Upper lobe of left lung (tissue), 4 donors: ENCODE measurements at regions not wholly inside any gene's neighbourhood (a gene's known extent, or its start where the extent isn't known, plus 50 kb on each side); places are given as distances from the start of the nearest gene placed in this dataset.

Source experiments
- EP300 ChIP-seq, 4 donors: sonication (generic); formaldehyde crosslinking; IDR thresholded peaks; one replicate each; pipeline ENCODE4 v1.5.1; 2017; ENCODE audit warnings: antibody characterized with exemption in 4 of 4, control low read depth in 2 of 4
- POLR2A ChIP-seq, 4 donors: fragments of 450-650 bp; IDR thresholded peaks; one replicate each; pipeline ENCODE4 v1.5.1; 2016 to 2017; ENCODE audit warnings: antibody characterized with exemption in 4 of 4, mild to moderate bottlenecking in 2 of 4
- POLR2AphosphoS5 ChIP-seq, 2 donors: sonication (generic); formaldehyde crosslinking; IDR thresholded peaks; one replicate each; pipeline ENCODE4 v1.5.1; 2017; ENCODE audit warnings: antibody characterized with exemption in 2 of 2
- TF ChIP-seq, protein P1 (sequence below), 6 experiments: fragments of 450-650 bp in 4 of 6; fragments of 200-600 bp in 2 of 6; sonication (generic) in 2 of 6; IDR thresholded peaks; one replicate each; pipeline ENCODE4 v1.5.1; 2016 to 2019; ENCODE audit warnings: antibody characterized with exemption in 6 of 6

GRCh38 chr2:22946553-22946952 is 438.4 kb upstream of the KLHL29 start:
- TF ChIP-seq, protein P1, sequence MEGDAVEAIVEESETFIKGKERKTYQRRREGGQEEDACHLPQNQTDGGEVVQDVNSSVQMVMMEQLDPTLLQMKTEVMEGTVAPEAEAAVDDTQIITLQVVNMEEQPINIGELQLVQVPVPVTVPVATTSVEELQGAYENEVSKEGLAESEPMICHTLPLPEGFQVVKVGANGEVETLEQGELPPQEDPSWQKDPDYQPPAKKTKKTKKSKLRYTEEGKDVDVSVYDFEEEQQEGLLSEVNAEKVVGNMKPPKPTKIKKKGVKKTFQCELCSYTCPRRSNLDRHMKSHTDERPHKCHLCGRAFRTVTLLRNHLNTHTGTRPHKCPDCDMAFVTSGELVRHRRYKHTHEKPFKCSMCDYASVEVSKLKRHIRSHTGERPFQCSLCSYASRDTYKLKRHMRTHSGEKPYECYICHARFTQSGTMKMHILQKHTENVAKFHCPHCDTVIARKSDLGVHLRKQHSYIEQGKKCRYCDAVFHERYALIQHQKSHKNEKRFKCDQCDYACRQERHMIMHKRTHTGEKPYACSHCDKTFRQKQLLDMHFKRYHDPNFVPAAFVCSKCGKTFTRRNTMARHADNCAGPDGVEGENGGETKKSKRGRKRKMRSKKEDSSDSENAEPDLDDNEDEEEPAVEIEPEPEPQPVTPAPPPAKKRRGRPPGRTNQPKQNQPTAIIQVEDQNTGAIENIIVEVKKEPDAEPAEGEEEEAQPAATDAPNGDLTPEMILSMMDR (IDR thresholded peaks at IDR 0.05), result no peak
- TF ChIP-seq POLR2AphosphoS5 (IDR thresholded peaks at IDR 0.05) (no peak), EP300 (IDR thresholded peaks at IDR 0.05) (no peak), POLR2A (IDR thresholded peaks at IDR 0.05) (no peak)
